ENCODE measurements at regions not wholly inside any gene's neighbourhood (a gene's known extent, or its start where the extent isn't known, plus 50 kb on each side); places are given as distances from the start of the nearest gene placed in this dataset.

- no peak for DNase-seq
Observed at GRCh38 chr2:219962801-219963200, 335.4 kb downstream of the SLC4A3 start.

- no peak for DNase-seq
Observed at GRCh38 chr2:219965287-219966194, 338.1 kb downstream of the SLC4A3 start.

GRCh38 chr2:219967247-219968245, 340.1 kb downstream of the SLC4A3 start:
- DNase-seq = no peak

GRCh38 chr2:219968685-219969345, 341.4 kb downstream of the SLC4A3 start:
- no peak for DNase-seq

- DNase-seq = no peak
Observed at GRCh38 chr2:219969508-219969907, 342.1 kb downstream of the SLC4A3 start.

- DNase-seq = no peak
Observed at GRCh38 chr2:219973136-219973535, 345.7 kb downstream of the SLC4A3 start.

GRCh38 chr2:219976871-219977270, 349.4 kb downstream of the SLC4A3 start:
- DNase-seq = no peak

- DNase-seq = no peak
Observed at GRCh38 chr2:219980638-219981037, 353.2 kb downstream of the SLC4A3 start.

GRCh38 chr2:219983836-219984235, 356.4 kb downstream of the SLC4A3 start:
- DNase-seq = no peak

- no peak for DNase-seq
Observed at GRCh38 chr2:219985017-219985416, 357.6 kb downstream of the SLC4A3 start.

GRCh38 chr2:219987830-219988229, 360.4 kb downstream of the SLC4A3 start:
- DNase-seq = no peak

GRCh38 chr2:219989744-219990143, 362.3 kb downstream of the SLC4A3 start:
- DNase-seq = no peak

- no peak for DNase-seq
Observed at GRCh38 chr2:219991116-219991515, 363.7 kb downstream of the SLC4A3 start.

GRCh38 chr2:219995399-219995798, 368.0 kb downstream of the SLC4A3 start:
- no peak for DNase-seq

- no peak for DNase-seq
Observed at GRCh38 chr2:219995991-219996765, 368.7 kb downstream of the SLC4A3 start.

- peak; percentile 2 for DNase-seq
Observed at GRCh38 chr2:219997341-219997851, 370.0 kb downstream of the SLC4A3 start.

GRCh38 chr2:219998107-219998506, 370.7 kb downstream of the SLC4A3 start:
- DNase-seq = no peak

- DNase-seq = no peak
Observed at GRCh38 chr2:219998714-219999227, 371.3 kb downstream of the SLC4A3 start.

- no peak for DNase-seq
Observed at GRCh38 chr2:220000080-220000479, 372.6 kb downstream of the SLC4A3 start.

- DNase-seq = no peak
Observed at GRCh38 chr2:220000586-220000985, 373.2 kb downstream of the SLC4A3 start.

- DNase-seq = no peak
Observed at GRCh38 chr2:220001751-220002150, 374.3 kb downstream of the SLC4A3 start.

GRCh38 chr2:220002251-220002650, 374.8 kb downstream of the SLC4A3 start:
- no peak for DNase-seq
